ENCODE measurements at regions not wholly inside any gene's neighbourhood (a gene's known extent, or its start where the extent isn't known, plus 50 kb on each side); places are given as distances from the start of the nearest gene placed in this dataset.

DNA sequence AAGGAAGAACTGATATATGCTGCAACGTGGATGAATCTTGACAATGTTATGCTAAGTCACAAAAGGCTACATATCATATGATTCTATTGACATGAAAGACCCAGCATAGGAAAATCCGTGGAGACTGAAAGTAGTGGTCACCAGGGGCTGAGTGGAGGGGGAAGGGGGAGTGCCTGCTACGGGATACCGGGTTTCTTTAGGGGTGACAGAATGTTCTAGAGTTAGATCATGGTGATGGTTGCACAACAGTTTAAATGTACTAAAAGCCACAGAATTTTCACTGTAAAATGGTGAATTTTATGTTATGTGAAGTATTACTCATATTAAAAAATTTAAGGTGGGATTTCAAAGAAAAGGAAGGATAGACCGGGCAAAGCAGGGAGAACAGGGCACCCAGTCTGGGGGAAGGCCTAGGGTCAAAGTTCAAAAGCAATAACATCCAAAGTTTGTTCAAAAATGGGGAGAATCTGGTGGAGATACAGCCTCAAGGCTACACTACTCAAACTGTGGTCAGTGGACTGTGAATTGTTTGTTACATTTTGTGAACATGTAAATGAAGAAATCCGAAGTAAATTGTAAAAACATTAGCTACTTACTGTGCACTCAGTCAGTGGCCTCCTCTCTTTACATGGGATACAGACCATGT lies 74.2 kb upstream of the FNDC3B start:
- in situ Hi-C loops (cut with MboI; ENCODE audit: low pct_ligation_motif_present in 1 of 4, low pct_unique_long_range_greater_than_20kb in 1 of 4, low sequenced_read_pairs in 3 of 4) (no loop called here), intact Hi-C loops (cut with DNase I; ENCODE audit: low total_unique reads) (no loop called here)
- H3K36me3 ChIP-seq: no peaks in the 10 kb centered on the region
- H3K27me3 ChIP-seq: no peaks in the 10 kb centered on the region
- no peak overlapping the region for H3K4me3 ChIP-seq
- TF ChIP-seq, protein P1, sequence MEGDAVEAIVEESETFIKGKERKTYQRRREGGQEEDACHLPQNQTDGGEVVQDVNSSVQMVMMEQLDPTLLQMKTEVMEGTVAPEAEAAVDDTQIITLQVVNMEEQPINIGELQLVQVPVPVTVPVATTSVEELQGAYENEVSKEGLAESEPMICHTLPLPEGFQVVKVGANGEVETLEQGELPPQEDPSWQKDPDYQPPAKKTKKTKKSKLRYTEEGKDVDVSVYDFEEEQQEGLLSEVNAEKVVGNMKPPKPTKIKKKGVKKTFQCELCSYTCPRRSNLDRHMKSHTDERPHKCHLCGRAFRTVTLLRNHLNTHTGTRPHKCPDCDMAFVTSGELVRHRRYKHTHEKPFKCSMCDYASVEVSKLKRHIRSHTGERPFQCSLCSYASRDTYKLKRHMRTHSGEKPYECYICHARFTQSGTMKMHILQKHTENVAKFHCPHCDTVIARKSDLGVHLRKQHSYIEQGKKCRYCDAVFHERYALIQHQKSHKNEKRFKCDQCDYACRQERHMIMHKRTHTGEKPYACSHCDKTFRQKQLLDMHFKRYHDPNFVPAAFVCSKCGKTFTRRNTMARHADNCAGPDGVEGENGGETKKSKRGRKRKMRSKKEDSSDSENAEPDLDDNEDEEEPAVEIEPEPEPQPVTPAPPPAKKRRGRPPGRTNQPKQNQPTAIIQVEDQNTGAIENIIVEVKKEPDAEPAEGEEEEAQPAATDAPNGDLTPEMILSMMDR (IDR thresholded peaks at IDR 0.05): no peak
- TF ChIP-seq POLR2A (IDR thresholded peaks at IDR 0.05) (no peak), EP300 (IDR thresholded peaks at IDR 0.05; ENCODE audit: low read depth) (no peak), POLR2AphosphoS5 (IDR thresholded peaks at IDR 0.05) (no peak)
- DNase-seq: no peak
- 81 to 90% methylated on average over 6 of the region's 6 CpGs for WGBS, 2 donors (ENCODE audit: low coverage in 1 of 2)
- H3K4me1 ChIP-seq: peaks cover 0 to 21% (median 10%) of the 10 kb centered on the region in 4 donors
- no peak overlapping the region for H3K27ac ChIP-seq
- no peaks in the 10 kb centered on the region for H3K9me3 ChIP-seq

DNA sequence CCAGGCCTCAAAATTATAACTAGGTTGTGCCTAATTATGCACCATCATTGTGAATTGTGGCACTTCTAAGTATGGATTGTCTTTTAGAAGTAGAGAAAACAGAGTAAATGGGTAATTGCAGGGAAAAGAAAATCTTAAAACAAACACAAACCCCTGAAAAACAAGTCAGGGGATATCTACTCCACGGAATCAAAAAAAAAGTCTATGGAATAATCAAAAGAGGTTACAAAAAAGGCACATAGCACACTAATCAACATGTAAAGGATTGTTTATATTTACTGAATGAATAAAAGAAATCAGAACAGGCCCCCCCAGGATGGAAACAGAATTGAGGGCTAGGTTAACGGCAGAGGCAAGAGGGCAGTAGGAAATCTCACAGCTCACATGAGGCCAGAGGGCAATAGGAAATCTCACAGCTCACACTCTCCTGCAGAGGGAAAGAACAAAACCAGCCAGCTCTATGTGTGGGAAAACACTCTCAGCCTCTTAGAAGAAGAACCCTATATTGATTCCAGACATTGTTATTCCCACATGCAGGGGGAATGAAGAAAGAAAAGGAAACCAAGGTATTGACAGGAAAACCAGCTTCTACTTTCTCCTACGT lies 72.7 kb upstream of the FNDC3B start:
- Histone ChIP-seq H3K9me3 (no peaks in the 10 kb centered on the region), H3K4me3 (no peak overlapping the region), H3K4me1 (peaks cover 0 to 12% (median 7%) of the 10 kb centered on the region in 4 donors), H3K27me3 (no peaks in the 10 kb centered on the region), H3K36me3 (no peaks in the 10 kb centered on the region), H3K27ac (peak overlapping the region; percentile 2 to 33 (median 12))
- in situ Hi-C loops (cut with MboI; ENCODE audit: low pct_ligation_motif_present in 1 of 4, low pct_unique_long_range_greater_than_20kb in 1 of 4, low sequenced_read_pairs in 3 of 4) (no loop called here), intact Hi-C loops (cut with DNase I; ENCODE audit: low total_unique reads) (no loop called here)
- 47 to 78% methylated on average over 3 of the region's 3 CpGs for WGBS, 2 donors (ENCODE audit: low coverage in 1 of 2)
- TF ChIP-seq EP300 (IDR thresholded peaks at IDR 0.05; ENCODE audit: low read depth): no peak
- TF ChIP-seq POLR2AphosphoS5 (IDR thresholded peaks at IDR 0.05): no peak
- no peak for TF ChIP-seq POLR2A (IDR thresholded peaks at IDR 0.05)
- TF ChIP-seq, protein P1 (IDR thresholded peaks at IDR 0.05): no peak
- DNase-seq: no peak

DNA sequence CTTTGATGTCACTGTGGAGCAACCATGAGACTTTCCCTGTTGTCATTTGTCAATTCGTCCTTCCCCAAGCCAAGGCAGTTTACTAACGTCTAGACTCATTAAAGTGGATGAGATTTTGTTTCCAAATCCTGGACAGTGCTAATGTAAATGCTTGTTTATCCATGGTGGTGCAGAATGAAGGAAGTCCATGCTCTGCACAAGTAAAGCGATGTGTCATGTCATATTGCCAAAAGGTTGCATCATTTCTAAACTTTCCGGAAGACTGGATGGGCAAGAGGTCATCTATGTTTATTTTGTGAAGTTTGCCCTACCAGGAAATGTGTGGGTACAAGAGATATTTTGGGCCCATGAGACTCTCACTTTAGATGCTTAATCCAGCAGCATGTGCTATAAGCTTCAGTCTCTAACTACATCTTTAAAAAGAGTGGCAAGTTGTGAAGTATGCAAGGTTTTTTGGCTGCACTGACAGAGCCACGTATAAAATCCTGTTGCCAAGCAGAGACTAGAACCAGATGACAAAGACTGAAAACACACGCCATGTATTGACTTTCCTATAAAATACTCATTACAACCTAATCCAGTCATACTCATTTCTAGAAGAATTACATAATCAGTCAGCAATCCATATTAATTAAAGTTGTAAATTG lies 72.1 kb upstream of the FNDC3B start:
- peaks cover 0 to 12% (median 7%) of the 10 kb centered on the region in 4 donors for H3K4me1 ChIP-seq
- TF ChIP-seq EP300 (IDR thresholded peaks at IDR 0.05; ENCODE audit: low read depth) (no peak), POLR2A (IDR thresholded peaks at IDR 0.05) (no peak), POLR2AphosphoS5 (IDR thresholded peaks at IDR 0.05) (peak in 2 of 3 donors; percentile 17 to 41)
- TF ChIP-seq, protein P1 (IDR thresholded peaks at IDR 0.05): no peak
- DNase-seq: no peak
- H3K27me3 ChIP-seq: no peaks in the 10 kb centered on the region
- H3K4me3 ChIP-seq: no peak overlapping the region
- in situ Hi-C loops (cut with MboI; ENCODE audit: low pct_ligation_motif_present in 1 of 4, low pct_unique_long_range_greater_than_20kb in 1 of 4, low sequenced_read_pairs in 3 of 4) (no loop called here), intact Hi-C loops (cut with DNase I; ENCODE audit: low total_unique reads) (no loop called here)
- peak overlapping the region; percentile 2 to 33 (median 12) for H3K27ac ChIP-seq
- 34% methylated on average over 5 to 6 of the region's 6 CpGs for WGBS, 2 donors (ENCODE audit: low coverage in 1 of 2)
- no peaks in the 10 kb centered on the region for H3K9me3 ChIP-seq
- H3K36me3 ChIP-seq: no peaks in the 10 kb centered on the region

DNA sequence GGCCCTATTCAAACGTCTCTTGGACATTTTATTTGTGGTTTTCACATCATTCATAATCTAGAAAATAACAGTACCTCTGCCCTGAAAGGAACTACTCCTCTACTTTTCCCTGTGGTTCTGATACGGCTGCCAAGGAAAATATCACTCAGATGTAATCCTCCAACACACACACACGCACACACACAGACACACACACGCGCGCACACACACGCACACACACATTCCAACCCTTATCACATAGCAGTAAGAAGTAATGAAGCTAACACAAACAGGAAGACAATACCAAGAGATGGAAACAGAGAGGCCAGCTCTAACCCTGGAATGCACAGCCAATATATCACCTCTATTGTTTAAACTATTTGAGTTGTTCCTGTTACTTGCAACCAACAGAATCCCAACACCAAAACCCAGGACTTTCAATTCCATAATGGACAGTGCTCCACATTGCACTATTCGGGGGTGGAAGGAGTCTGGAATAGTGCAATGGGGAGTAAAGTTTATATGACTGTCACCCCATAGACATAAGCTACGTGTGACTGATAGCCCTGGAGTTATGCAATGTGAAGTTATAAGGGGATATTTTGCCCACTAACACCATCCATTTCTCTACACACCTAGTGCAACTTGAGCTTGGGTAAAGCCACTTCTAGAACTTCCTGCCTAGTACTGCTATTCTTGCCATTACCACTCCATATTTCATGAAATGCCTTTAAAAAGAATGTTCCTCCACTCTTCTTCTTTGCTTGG lies 71.3 kb upstream of the FNDC3B start:
- 68 to 75% methylated on average over 2 to 9 of the region's 9 CpGs for WGBS, 2 donors (ENCODE audit: low coverage in 1 of 2)
- no peaks in the 10 kb centered on the region for H3K36me3 ChIP-seq
- DNase-seq: no peak
- peak overlapping the region in 2 of 4 donors; percentile 2 to 33 for H3K27ac ChIP-seq
- no peaks in the 10 kb centered on the region for H3K9me3 ChIP-seq
- H3K4me1 ChIP-seq: peaks cover 0 to 12% (median 7%) of the 10 kb centered on the region in 4 donors
- intact Hi-C loops (cut with DNase I; ENCODE audit: low total_unique reads) (no loop called here), in situ Hi-C loops (cut with MboI; ENCODE audit: low pct_ligation_motif_present in 1 of 4, low pct_unique_long_range_greater_than_20kb in 1 of 4, low sequenced_read_pairs in 3 of 4) (no loop called here)
- TF ChIP-seq EP300 (IDR thresholded peaks at IDR 0.05; ENCODE audit: low read depth): no peak
- TF ChIP-seq POLR2AphosphoS5 (IDR thresholded peaks at IDR 0.05): no peak
- TF ChIP-seq, protein P1 (IDR thresholded peaks at IDR 0.05): no peak
- H3K27me3 ChIP-seq: no peaks in the 10 kb centered on the region
- H3K4me3 ChIP-seq: no peak overlapping the region

Data from transverse colon (tissue), 4 donors.